GM23338 (cell line): ENCODE measurements at regions not wholly inside any gene's neighbourhood (a gene's known extent, or its start where the extent isn't known, plus 50 kb on each side); places are given as distances from the start of the nearest gene placed in this dataset.

Source experiments
- ATAC-seq: fragments of 200-7000 bp; cut with Tn5 transposase; 3 replicates; pipeline ENCODE4 v1.9.1; 2020
- DNase-seq: peaks from one replicate; pipeline ENCODE4 v3.0.0-alpha.2; 2015; ENCODE audit warnings: low spot score
- H2AFZ ChIP-seq: fragments of 200-600 bp; sonication (generic); 2 replicates; pipeline ENCODE4 v1.8.0; 2016; ENCODE audit warnings: antibody characterized with exemption, mild to moderate bottlenecking, moderate library complexity
- H3F3A ChIP-seq: fragments of 200-600 bp; sonication (generic); replicated peaks from 2 replicates; pipeline ENCODE4 v1.8.0; 2017; ENCODE audit warnings: antibody characterized with exemption, mixed run types, low read depth
- H3K27ac ChIP-seq: fragments of 200-600 bp; sonication (generic); 2 replicates; pipeline ENCODE4 v1.6.1; 2016; ENCODE audit warnings: low read depth
- H3K27me3 ChIP-seq: fragments of 200-600 bp; sonication (generic); 2 replicates; pipeline ENCODE4 v1.8.0; 2016; ENCODE audit warnings: mild to moderate bottlenecking, mixed run types, moderate library complexity; ENCODE audit not compliant: insufficient read depth
- H3K36me3 ChIP-seq: fragments of 200-600 bp; sonication (generic); 2 replicates; pipeline ENCODE4 v1.8.0; 2016; ENCODE audit warnings: mild to moderate bottlenecking; ENCODE audit not compliant: insufficient read depth
- H3K4me1 ChIP-seq: fragments of 200-600 bp; sonication (generic); 2 replicates; pipeline ENCODE4 v1.8.0; 2016; ENCODE audit warnings: mild to moderate bottlenecking, moderate library complexity; ENCODE audit not compliant: insufficient read depth
- H3K4me2 ChIP-seq: fragments of 200-600 bp; sonication (generic); 2 replicates; pipeline ENCODE4 v1.7.1; 2017; ENCODE audit warnings: mixed run types
- H3K4me3 ChIP-seq: fragments of 200-600 bp; sonication (generic); 2 replicates; pipeline ENCODE4 v1.6.1; 2016; ENCODE audit warnings: mixed run types
- H3K79me2 ChIP-seq: fragments of 200-600 bp; sonication (generic); replicated peaks from 2 replicates; pipeline ENCODE4 v1.8.0; 2017; ENCODE audit warnings: mild to moderate bottlenecking; ENCODE audit not compliant: insufficient read depth
- H3K9me2 ChIP-seq: fragments of 200-600 bp; sonication (generic); 2 replicates; pipeline ENCODE4 v1.8.0; 2017; ENCODE audit not compliant: insufficient read depth
- H4K20me1 ChIP-seq: fragments of 200-600 bp; sonication (generic); replicated peaks from 2 replicates; pipeline ENCODE4 v1.8.0; 2017; ENCODE audit warnings: mild to moderate bottlenecking; ENCODE audit not compliant: insufficient read depth
- H3K27ac Mint-ChIP-seq: 2 replicates; pipeline ENCODE4 v1.8.0; 2020; ENCODE audit warnings: inconsistent platforms, mild to moderate bottlenecking, moderate library complexity, mixed read lengths
- H3K27me3 Mint-ChIP-seq: 3 replicates; pipeline ENCODE4 v1.8.0; 2022; ENCODE audit warnings: low read depth, mild to moderate bottlenecking, moderate library complexity, mixed read lengths, inconsistent platforms; ENCODE audit not compliant: insufficient read depth, poor library complexity
- H3K36me3 Mint-ChIP-seq: 3 replicates; pipeline ENCODE4 v1.8.0; 2021; ENCODE audit warnings: low read depth, mild to moderate bottlenecking, inconsistent platforms, moderate library complexity, mixed read lengths
- H3K4me1 Mint-ChIP-seq: 3 replicates; pipeline ENCODE4 v1.8.0; 2020; ENCODE audit warnings: mild to moderate bottlenecking, inconsistent platforms, mixed read lengths
- H3K4me3 Mint-ChIP-seq: 3 replicates; pipeline ENCODE4 v1.8.0; 2021; ENCODE audit warnings: moderate library complexity, mild to moderate bottlenecking, inconsistent platforms, mixed read lengths
- H3K9me3 Mint-ChIP-seq: 3 replicates; pipeline ENCODE4 v1.8.0; 2020; ENCODE audit warnings: moderate library complexity, mild to moderate bottlenecking, inconsistent platforms, mixed read lengths
- CREB1 ChIP-seq: fragments of 250-450 bp; sonication (Bioruptor Pico); IDR thresholded peaks from 2 replicates; pipeline ENCODE4 v1.5.0; 2020; ENCODE audit warnings: low read depth, mild to moderate bottlenecking, moderate library complexity
- EZH2 ChIP-seq: fragments of 200-600 bp; sonication (generic); IDR thresholded peaks from one replicate; pipeline ENCODE4 v1.8.0; 2017; ENCODE audit warnings: antibody characterized with exemption, mild to moderate bottlenecking, low read depth; ENCODE audit not compliant: unreplicated experiment
- EZH2phosphoT487 ChIP-seq: fragments of 200-600 bp; sonication (generic); IDR thresholded peaks from one replicate; pipeline ENCODE4 v1.8.1; 2018; ENCODE audit warnings: antibody characterized with exemption; ENCODE audit not compliant: unreplicated experiment
- JUNB ChIP-seq: IDR thresholded peaks from one replicate; pipeline ENCODE4 v1.6.1; 2016; ENCODE audit warnings: antibody characterized with exemption; ENCODE audit not compliant: unreplicated experiment
- POLR2AphosphoS5 ChIP-seq: IDR thresholded peaks from 2 replicates; pipeline ENCODE4 v1.6.1; 2016; ENCODE audit warnings: antibody characterized with exemption, low read depth
- STAT1 ChIP-seq: IDR thresholded peaks from one replicate; pipeline ENCODE4 v1.6.1; 2016; ENCODE audit warnings: antibody characterized with exemption; ENCODE audit not compliant: unreplicated experiment
- ZNF114 ChIP-seq: fragments of 250-450 bp; sonication (Bioruptor Pico); IDR thresholded peaks from 2 replicates; pipeline ENCODE4 v1.5.0; 2020; ENCODE audit warnings: mild to moderate bottlenecking, moderate library complexity
- ZNF331 ChIP-seq: fragments of 250-450 bp; sonication (Bioruptor Pico); IDR thresholded peaks from 2 replicates; pipeline ENCODE4 v1.5.0; 2020; ENCODE audit warnings: low read depth, mild to moderate bottlenecking, moderate library complexity
- TF ChIP-seq, protein P1 (sequence below): IDR thresholded peaks from 2 replicates; pipeline ENCODE4 v1.6.1; 2016; ENCODE audit warnings: antibody characterized with exemption
- TF ChIP-seq, protein P2 (sequence below), 2 experiments: fragments of 200-600 bp in 1 of 2; sonication (generic) in 1 of 2; conservative IDR thresholded peaks; 2 replicates each; pipeline versions ENCODE4 v1.5.1 to v1.6.1; 2016 to 2017; ENCODE audit warnings: antibody characterized with exemption in 2 of 2, low read depth in 2 of 2, mild to moderate bottlenecking in 2 of 2, moderate library complexity in 1 of 2
- TF ChIP-seq, protein P3 (sequence below): fragments of 250-450 bp; sonication (Bioruptor Pico); IDR thresholded peaks from 2 replicates; pipeline ENCODE4 v1.5.0; 2020; ENCODE audit warnings: mild to moderate bottlenecking, moderate library complexity

DNA sequence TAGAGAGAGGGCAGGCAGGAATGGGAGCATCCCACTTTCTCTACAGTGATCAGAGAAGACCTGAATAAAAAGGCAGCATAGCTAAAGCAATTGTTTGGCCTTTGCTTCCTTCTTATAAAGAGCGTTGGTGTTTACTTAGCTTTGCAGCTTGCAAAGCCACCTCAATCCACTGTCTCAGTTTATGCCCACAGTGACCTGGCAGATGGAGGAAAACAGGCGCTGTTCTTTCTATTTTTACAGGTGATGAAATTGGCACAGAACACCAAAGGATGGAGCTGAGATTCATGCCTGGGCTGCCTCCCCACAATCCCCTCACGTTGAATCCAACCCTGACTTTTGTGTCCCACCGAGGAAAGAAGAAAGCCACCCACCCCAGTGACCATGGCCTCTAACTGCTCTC is 130.5 kb downstream of the TTLL2 start:
- no peaks in the 10 kb centered on the region for H4K20me1 ChIP-seq
- ATAC-seq = no peak
- no peak overlapping the region for H3K27ac Mint-ChIP-seq
- no peaks in the 10 kb centered on the region for H3K27me3 Mint-ChIP-seq
- no peaks in the 10 kb centered on the region for H3K79me2 ChIP-seq
- no peaks in the 10 kb centered on the region for H3K36me3 ChIP-seq
- no peak overlapping the region for H3K4me3 ChIP-seq
- H2AFZ ChIP-seq = no peak overlapping the region
- H3F3A ChIP-seq = no peaks in the 10 kb centered on the region
- H3K4me3 Mint-ChIP-seq = no peak overlapping the region
- no peaks in the 10 kb centered on the region for H3K27me3 ChIP-seq
- no peak for TF ChIP-seq POLR2AphosphoS5
- no peak for TF ChIP-seq EZH2phosphoT487
- 0 out of 2 replicates have a peak, but pooled peaks cover 9% of the 10 kb centered on the region for H3K9me2 ChIP-seq
- H3K4me1 ChIP-seq = peaks cover 10% of the 10 kb centered on the region
- no peak for DNase-seq
- H3K36me3 Mint-ChIP-seq = no peaks in the 10 kb centered on the region
- no peaks in the 10 kb centered on the region for H3K9me3 Mint-ChIP-seq
- no peak overlapping the region for H3K4me2 ChIP-seq
- H3K4me1 Mint-ChIP-seq = peaks cover 9% of the 10 kb centered on the region; the same call in 2 of the 3 replicates
- no peak overlapping the region for H3K27ac ChIP-seq

DNA sequence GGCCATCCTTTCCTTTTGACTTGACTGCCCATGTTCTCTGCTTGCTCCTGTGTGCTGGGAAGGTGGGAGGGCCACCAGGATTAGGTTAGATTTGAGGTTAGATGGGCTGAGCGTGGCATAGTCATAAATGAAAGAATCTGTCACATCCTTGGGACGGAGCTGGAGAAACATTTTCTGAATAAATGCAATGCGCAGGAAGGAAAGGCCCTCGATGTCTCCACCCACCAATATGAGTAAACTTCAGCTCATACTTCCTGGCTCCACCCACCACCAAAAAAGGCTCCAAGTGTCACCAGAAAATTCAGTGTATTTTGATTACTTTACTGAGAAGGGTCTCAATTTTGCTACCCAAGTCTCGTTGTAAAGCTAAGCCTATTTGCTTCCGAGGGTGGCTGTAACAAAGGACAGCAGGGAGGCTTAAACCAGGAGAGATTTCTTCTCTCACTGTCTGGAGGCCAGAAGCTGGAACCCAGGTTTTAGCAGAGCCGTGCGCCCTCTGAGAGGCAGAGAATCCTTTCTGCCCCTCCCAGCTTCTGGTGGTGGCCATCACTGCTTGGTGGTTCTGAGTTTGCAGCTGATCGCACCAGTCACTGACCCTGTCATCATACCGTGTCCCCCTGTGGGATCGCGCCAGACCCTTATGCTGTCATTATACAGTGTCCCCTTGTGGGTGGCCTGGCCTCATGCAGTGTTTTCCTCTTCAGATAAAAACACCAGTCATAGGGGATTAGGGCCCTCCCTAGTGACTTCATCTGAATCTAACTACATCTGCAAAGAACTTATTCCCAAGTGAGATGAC is 137.8 kb downstream of the TTLL2 start:
- H3K36me3 ChIP-seq = no peaks in the 10 kb centered on the region
- no peak overlapping the region for H3K4me3 Mint-ChIP-seq
- no peaks in the 10 kb centered on the region for H3K9me3 Mint-ChIP-seq
- no peak overlapping the region; the same call in 1 of the 2 replicates for H2AFZ ChIP-seq
- DNase-seq (no peak), ATAC-seq (no peak)
- no peak overlapping the region for H3K27ac ChIP-seq
- H3K27me3 ChIP-seq = no peaks in the 10 kb centered on the region
- H3K4me1 ChIP-seq = peaks cover under 1% of the 10 kb centered on the region; the same call in 1 of the 2 replicates
- H4K20me1 ChIP-seq = no peaks in the 10 kb centered on the region
- H3F3A ChIP-seq = no peaks in the 10 kb centered on the region
- no peak overlapping the region for H3K27ac Mint-ChIP-seq
- peaks cover 13% of the 10 kb centered on the region; the same call in 1 of the 2 replicates for H3K9me2 ChIP-seq
- no peaks in the 10 kb centered on the region for H3K36me3 Mint-ChIP-seq
- no peak overlapping the region for H3K4me2 ChIP-seq
- peaks cover 7% of the 10 kb centered on the region for H3K27me3 Mint-ChIP-seq
- peaks cover 6% of the 10 kb centered on the region; the same call in 2 of the 3 replicates for H3K4me1 Mint-ChIP-seq
- no peak overlapping the region for H3K4me3 ChIP-seq
- H3K79me2 ChIP-seq = no peaks in the 10 kb centered on the region
- TF ChIP-seq, protein P1, sequence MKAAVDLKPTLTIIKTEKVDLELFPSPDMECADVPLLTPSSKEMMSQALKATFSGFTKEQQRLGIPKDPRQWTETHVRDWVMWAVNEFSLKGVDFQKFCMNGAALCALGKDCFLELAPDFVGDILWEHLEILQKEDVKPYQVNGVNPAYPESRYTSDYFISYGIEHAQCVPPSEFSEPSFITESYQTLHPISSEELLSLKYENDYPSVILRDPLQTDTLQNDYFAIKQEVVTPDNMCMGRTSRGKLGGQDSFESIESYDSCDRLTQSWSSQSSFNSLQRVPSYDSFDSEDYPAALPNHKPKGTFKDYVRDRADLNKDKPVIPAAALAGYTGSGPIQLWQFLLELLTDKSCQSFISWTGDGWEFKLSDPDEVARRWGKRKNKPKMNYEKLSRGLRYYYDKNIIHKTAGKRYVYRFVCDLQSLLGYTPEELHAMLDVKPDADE = no peak
- no peak for TF ChIP-seq POLR2AphosphoS5
- TF ChIP-seq ZNF331 (CRISPR knock-in tag) = no peak
- TF ChIP-seq ZNF114 = no peak
- TF ChIP-seq, protein P2, sequence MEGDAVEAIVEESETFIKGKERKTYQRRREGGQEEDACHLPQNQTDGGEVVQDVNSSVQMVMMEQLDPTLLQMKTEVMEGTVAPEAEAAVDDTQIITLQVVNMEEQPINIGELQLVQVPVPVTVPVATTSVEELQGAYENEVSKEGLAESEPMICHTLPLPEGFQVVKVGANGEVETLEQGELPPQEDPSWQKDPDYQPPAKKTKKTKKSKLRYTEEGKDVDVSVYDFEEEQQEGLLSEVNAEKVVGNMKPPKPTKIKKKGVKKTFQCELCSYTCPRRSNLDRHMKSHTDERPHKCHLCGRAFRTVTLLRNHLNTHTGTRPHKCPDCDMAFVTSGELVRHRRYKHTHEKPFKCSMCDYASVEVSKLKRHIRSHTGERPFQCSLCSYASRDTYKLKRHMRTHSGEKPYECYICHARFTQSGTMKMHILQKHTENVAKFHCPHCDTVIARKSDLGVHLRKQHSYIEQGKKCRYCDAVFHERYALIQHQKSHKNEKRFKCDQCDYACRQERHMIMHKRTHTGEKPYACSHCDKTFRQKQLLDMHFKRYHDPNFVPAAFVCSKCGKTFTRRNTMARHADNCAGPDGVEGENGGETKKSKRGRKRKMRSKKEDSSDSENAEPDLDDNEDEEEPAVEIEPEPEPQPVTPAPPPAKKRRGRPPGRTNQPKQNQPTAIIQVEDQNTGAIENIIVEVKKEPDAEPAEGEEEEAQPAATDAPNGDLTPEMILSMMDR (conservative IDR thresholded peaks at IDR 0.05; ENCODE audit: low read depth in 2 of 2) = no peak
- TF ChIP-seq JUNB = no peak
- TF ChIP-seq EZH2 = no peak
- TF ChIP-seq CREB1 (CRISPR knock-in tag) = no peak
- TF ChIP-seq STAT1 = no peak
- TF ChIP-seq, protein P3, sequence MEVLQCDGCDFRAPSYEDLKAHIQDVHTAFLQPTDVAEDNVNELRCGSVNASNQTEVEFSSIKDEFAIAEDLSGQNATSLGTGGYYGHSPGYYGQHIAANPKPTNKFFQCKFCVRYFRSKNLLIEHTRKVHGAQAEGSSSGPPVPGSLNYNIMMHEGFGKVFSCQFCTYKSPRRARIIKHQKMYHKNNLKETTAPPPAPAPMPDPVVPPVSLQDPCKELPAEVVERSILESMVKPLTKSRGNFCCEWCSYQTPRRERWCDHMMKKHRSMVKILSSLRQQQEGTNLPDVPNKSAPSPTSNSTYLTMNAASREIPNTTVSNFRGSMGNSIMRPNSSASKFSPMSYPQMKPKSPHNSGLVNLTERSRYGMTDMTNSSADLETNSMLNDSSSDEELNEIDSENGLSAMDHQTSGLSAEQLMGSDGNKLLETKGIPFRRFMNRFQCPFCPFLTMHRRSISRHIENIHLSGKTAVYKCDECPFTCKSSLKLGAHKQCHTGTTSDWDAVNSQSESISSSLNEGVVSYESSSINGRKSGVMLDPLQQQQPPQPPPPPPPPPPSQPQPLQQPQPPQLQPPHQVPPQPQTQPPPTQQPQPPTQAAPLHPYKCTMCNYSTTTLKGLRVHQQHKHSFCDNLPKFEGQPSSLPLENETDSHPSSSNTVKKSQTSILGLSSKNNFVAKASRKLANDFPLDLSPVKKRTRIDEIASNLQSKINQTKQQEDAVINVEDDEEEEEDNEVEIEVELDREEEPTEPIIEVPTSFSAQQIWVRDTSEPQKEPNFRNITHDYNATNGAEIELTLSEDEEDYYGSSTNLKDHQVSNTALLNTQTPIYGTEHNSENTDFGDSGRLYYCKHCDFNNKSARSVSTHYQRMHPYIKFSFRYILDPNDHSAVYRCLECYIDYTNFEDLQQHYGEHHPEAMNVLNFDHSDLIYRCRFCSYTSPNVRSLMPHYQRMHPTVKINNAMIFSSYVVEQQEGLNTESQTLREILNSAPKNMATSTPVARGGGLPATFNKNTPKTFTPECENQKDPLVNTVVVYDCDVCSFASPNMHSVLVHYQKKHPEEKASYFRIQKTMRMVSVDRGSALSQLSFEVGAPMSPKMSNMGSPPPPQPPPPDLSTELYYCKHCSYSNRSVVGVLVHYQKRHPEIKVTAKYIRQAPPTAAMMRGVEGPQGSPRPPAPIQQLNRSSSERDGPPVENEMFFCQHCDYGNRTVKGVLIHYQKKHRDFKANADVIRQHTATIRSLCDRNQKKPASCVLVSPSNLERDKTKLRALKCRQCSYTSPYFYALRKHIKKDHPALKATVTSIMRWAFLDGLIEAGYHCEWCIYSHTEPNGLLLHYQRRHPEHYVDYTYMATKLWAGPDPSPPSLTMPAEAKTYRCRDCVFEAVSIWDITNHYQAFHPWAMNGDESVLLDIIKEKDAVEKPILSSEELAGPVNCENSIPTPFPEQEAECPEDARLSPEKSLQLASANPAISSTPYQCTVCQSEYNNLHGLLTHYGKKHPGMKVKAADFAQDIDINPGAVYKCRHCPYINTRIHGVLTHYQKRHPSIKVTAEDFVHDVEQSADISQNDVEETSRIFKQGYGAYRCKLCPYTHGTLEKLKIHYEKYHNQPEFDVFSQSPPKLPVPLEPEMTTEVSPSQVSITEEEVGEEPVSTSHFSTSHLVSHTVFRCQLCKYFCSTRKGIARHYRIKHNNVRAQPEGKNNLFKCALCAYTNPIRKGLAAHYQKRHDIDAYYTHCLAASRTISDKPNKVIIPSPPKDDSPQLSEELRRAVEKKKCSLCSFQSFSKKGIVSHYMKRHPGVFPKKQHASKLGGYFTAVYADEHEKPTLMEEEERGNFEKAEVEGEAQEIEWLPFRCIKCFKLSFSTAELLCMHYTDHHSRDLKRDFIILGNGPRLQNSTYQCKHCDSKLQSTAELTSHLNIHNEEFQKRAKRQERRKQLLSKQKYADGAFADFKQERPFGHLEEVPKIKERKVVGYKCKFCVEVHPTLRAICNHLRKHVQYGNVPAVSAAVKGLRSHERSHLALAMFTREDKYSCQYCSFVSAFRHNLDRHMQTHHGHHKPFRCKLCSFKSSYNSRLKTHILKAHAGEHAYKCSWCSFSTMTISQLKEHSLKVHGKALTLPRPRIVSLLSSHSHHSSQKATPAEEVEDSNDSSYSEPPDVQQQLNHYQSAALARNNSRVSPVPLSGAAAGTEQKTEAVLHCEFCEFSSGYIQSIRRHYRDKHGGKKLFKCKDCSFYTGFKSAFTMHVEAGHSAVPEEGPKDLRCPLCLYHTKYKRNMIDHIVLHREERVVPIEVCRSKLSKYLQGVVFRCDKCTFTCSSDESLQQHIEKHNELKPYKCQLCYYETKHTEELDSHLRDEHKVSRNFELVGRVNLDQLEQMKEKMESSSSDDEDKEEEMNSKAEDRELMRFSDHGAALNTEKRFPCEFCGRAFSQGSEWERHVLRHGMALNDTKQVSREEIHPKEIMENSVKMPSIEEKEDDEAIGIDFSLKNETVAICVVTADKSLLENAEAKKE (CRISPR knock-in tag) = no peak
- no peak for TF ChIP-seq EZH2phosphoT487
